ENCODE measurements at regions not wholly inside any gene's neighbourhood (a gene's known extent, or its start where the extent isn't known, plus 50 kb on each side); places are given as distances from the start of the nearest gene placed in this dataset.
"Not testable (repeated sequence)": the region's sequence is repeated elsewhere in the genome, so short reads cannot be mapped to it uniquely, and the experiment has no call there.

DNA sequence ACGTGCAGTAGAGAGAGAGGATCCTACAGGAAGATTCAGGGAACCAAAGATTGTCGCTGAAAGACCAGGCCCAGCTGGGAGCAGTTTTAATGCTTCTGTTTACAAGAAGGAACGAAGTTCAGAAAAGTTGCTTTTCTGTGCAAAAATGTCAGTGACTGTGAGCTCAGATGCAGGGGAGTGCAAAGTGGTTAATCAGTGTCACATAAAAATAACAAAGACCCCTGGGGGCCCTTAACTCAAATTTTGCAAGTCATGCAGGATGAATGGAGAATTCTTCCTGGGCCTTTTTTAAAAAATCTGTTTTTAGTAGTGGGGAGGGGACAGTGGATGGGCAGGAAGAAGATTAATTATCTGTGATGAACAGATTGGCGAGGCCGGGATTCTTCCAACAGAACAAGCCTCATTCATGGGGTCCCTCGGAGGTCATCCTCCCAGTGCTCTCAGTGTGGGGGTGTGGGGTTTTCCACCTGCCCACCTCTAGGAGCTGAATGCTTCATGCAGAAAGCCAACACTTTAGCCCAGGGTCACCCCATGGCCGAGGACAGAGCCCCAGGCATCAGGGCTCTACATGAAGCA lies 167.2 kb downstream of the UQCRFS1 start:
- H3K27ac ChIP-seq = no peak overlapping the region
- H3K4me1 ChIP-seq (ENCODE audit: control insufficient read depth in 1 of 2, low read depth in 2 of 2) = no peaks in the 10 kb centered on the region
- DNase-seq (ENCODE audit: low spot score) (no peak), ATAC-seq (ENCODE audit: insufficient number of reproducible peaks, low FRiP score, low read depth) (no peak)
- no peak for TF ChIP-seq CTCF (IDR thresholded peaks at IDR 0.05)
- H3K9me3 ChIP-seq = no peaks in the 10 kb centered on the region
- no peaks in the 10 kb centered on the region for H3K27me3 ChIP-seq (replicated peaks; ENCODE audit: insufficient read depth)
- no peak overlapping the region for H3K4me3 ChIP-seq
- no peaks in the 10 kb centered on the region for H3K36me3 ChIP-seq

- Histone ChIP-seq H3K36me3 (no peaks in the 10 kb centered on the region), H3K27me3 (replicated peaks; ENCODE audit: insufficient read depth) (no peaks in the 10 kb centered on the region), H3K27ac (no peak overlapping the region), H3K9me3 (no peaks in the 10 kb centered on the region), H3K4me3 (no peak overlapping the region), H3K4me1 (ENCODE audit: control insufficient read depth in 1 of 2, low read depth in 2 of 2) (no peaks in the 10 kb centered on the region)
- DNase-seq (ENCODE audit: low spot score) = no peak
- no peak for TF ChIP-seq CTCF (IDR thresholded peaks at IDR 0.05)
- no peak for ATAC-seq (ENCODE audit: insufficient number of reproducible peaks, low FRiP score, low read depth)
These were observed 168.9 kb downstream of the UQCRFS1 start for GRCh38 chr19:29044037-29044436.

GRCh38 chr19:29042450-29042849 lies 170.5 kb downstream of the UQCRFS1 start:
- Histone ChIP-seq H3K27ac (no peak overlapping the region), H3K4me1 (ENCODE audit: control insufficient read depth in 1 of 2, low read depth in 2 of 2) (no peaks in the 10 kb centered on the region), H3K36me3 (no peaks in the 10 kb centered on the region), H3K27me3 (replicated peaks; ENCODE audit: insufficient read depth) (no peaks in the 10 kb centered on the region), H3K9me3 (no peaks in the 10 kb centered on the region), H3K4me3 (no peak overlapping the region)
- DNase-seq (ENCODE audit: low spot score) (no peak), ATAC-seq (ENCODE audit: insufficient number of reproducible peaks, low FRiP score, low read depth) (no peak)
- no peak for TF ChIP-seq CTCF (IDR thresholded peaks at IDR 0.05)

DNA sequence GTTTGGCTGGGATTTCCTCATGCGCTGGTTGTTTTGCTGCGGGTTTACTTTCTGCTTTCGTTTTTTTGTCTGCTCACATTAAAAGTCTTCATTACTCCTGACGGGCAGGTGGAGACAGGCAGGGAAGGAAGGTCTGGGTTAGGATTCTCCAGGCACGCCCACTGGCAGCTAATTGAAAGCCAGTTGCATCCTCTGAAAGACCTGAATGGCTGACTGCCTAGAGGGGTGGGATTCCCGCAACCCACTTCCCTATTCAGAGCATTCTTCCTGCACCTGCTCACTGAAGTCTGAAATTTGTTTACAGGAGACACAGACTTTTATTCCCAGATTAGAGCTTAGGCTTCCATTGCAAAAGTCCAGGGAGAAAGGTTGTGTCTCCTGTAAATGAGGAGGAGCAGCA lies 172.0 kb downstream of the UQCRFS1 start:
- Histone ChIP-seq H3K9me3 (no peaks in the 10 kb centered on the region), H3K36me3 (no peaks in the 10 kb centered on the region), H3K4me3 (no peak overlapping the region), H3K27ac (no peak overlapping the region), H3K27me3 (replicated peaks; ENCODE audit: insufficient read depth) (no peaks in the 10 kb centered on the region), H3K4me1 (ENCODE audit: control insufficient read depth in 1 of 2, low read depth in 2 of 2) (no peaks in the 10 kb centered on the region)
- TF ChIP-seq CTCF (IDR thresholded peaks at IDR 0.05) = no peak
- ATAC-seq (ENCODE audit: insufficient number of reproducible peaks, low FRiP score, low read depth) (no peak), DNase-seq (ENCODE audit: low spot score) (no peak)

DNA sequence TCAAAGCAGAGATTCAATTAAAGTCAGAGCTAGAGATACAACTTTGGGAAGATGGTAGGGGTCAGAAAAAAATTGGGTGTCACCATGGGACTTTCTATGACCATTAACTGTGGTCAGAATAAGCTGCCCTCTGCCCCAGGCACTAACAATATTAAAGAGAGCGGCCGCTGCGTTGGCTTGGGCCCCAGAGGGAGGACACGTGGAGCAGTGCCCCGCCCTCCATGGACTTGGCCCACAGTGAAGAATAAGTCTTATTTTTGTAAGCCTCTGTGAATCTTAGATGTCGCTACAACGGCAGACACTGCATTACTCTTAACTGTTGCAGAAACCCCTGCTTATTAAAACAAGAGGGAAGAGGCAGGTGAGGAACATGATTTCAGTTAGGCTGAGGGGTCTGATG lies 172.7 kb downstream of the UQCRFS1 start:
- ATAC-seq (ENCODE audit: insufficient number of reproducible peaks, low FRiP score, low read depth) (no peak), DNase-seq (ENCODE audit: low spot score) (no peak)
- Histone ChIP-seq H3K9me3 (no peaks in the 10 kb centered on the region), H3K27ac (no peak overlapping the region), H3K36me3 (no peaks in the 10 kb centered on the region), H3K27me3 (replicated peaks; ENCODE audit: insufficient read depth) (no peaks in the 10 kb centered on the region), H3K4me1 (ENCODE audit: control insufficient read depth in 1 of 2, low read depth in 2 of 2) (no peaks in the 10 kb centered on the region), H3K4me3 (no peak overlapping the region)
- TF ChIP-seq CTCF (IDR thresholded peaks at IDR 0.05) = no peak

DNA sequence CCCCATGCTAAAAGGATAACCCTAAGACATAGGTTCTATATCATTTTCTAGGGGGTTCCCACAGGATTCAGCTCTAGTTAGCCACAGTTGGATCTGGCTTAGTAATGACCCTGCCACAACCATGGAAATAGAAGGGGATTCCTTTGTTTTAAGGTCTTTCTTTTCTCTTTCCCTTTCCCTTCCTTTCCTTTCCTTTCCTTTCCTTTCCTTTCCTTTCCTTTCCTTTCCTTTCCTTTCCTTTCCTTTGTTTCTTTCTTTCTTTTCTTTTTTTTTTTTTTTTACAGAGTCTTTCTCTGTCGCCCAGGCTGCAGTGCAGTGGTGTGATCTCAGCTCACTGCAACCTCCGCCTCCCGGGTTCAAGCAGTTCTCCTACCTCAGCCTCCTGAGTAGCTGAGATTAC lies 173.9 kb downstream of the UQCRFS1 start:
- ATAC-seq (ENCODE audit: insufficient number of reproducible peaks, low FRiP score, low read depth); H3K4me3 ChIP-seq; H3K4me1 ChIP-seq (ENCODE audit: control insufficient read depth in 1 of 2, low read depth in 2 of 2); H3K27ac ChIP-seq; H3K27me3 ChIP-seq (replicated peaks; ENCODE audit: insufficient read depth); DNase-seq (ENCODE audit: low spot score); H3K36me3 ChIP-seq; H3K9me3 ChIP-seq: not testable (repeated sequence)
